ENCODE measurements at regions not wholly inside any gene's neighbourhood (a gene's known extent, or its start where the extent isn't known, plus 50 kb on each side); places are given as distances from the start of the nearest gene placed in this dataset.
"Not testable (repeated sequence)": the region's sequence is repeated elsewhere in the genome, so short reads cannot be mapped to it uniquely, and the experiment has no call there.

DNA sequence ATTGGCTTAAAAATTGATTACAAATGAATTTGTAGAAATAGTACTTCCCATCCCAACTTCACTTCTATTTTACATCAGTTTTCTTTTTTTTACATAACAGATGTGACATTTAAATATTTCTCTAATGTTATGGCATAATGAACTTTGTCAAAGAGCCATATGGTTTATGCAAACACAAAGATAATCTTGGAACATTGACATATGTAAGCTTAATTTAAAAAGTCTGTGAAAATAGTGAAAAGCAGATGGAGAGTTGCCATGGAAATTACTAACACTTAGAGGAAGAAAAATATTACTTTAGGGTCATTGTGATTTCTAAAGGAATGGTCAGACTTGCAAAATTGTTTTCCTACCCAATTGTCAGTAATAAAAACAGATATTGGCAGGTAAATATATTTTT lies 232.4 kb downstream of the AEBP2 start:
- no peak for DNase-seq

DNA sequence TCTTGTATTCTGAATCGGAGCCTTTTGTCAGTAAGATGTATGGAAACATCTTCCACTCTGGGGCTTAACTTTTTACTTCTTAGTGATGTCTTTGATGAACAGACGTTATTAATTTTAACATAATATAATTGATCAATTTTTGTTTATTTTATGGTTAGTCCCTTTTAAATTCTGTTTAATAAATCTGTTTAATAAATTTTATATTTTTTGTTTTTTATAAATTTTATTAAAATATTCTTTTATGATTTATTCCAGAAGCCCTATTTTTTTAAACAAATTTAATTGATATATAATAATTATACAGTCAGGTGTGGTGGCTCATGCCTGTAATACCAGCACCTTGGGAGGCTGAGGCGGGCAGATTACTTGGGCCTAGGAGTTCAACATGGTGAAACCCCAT lies 235.1 kb downstream of the AEBP2 start:
- DNase-seq: no peak

DNA sequence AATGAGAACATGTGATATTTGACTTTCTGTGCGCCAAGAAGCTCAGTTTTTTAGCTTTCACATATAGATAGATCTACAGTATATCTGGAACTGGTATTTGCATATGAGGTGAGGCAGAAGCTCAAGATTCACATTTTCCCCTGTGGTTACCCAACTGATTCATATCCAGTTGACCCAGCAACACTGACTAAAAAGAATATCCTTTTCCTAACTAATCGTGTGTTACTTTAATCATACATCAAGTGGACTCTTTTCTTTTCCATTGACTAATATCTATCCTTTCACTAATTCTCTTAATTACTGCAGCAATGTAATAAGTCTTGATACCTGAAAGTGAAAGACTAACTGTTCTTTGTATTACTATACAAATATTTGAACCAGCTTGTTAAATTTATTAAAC lies 236.1 kb downstream of the AEBP2 start:
- DNase-seq: no peak

DNA sequence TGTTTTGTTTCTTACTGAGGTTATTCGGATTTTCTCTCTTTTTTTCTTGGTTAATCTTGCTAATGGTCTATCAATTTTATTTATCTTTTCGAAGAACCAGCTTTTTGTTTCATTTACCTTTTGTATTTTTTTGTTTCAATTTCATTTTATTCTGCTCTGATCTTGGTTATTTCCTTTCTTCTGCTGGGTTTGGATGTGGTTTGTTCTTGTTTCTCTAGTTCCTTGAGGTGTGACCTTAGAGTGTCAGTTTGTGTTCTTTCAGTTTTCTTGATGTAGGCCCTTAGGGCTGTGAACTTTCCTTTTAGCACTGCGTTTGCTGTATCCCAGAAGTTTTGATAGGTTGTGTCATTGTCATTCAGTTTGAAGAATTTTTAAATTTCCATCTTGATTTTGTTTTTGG lies 239.2 kb downstream of the AEBP2 start:
- DNase-seq: not testable (repeated sequence)

DNA sequence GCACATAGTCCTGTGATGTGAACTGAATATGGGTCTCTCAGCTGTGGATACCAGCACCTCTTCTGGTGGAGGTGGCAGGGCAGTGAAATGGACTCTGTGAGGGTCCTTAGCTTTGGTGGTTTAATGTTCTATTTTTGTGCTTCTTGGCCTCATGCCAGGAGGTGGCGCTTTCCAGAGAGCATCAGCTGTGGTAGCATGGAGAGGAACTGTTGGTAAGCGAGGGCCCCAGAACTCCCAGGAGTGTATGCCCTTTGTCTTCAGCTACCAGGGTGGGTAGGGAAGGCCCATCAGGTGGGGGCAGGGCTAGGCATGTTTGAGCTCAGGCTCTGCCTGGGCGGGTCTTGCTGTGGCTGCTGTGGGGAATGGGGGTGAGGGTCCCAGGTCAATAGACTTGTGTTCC lies 241.7 kb downstream of the AEBP2 start:
- no peak for DNase-seq

DNA sequence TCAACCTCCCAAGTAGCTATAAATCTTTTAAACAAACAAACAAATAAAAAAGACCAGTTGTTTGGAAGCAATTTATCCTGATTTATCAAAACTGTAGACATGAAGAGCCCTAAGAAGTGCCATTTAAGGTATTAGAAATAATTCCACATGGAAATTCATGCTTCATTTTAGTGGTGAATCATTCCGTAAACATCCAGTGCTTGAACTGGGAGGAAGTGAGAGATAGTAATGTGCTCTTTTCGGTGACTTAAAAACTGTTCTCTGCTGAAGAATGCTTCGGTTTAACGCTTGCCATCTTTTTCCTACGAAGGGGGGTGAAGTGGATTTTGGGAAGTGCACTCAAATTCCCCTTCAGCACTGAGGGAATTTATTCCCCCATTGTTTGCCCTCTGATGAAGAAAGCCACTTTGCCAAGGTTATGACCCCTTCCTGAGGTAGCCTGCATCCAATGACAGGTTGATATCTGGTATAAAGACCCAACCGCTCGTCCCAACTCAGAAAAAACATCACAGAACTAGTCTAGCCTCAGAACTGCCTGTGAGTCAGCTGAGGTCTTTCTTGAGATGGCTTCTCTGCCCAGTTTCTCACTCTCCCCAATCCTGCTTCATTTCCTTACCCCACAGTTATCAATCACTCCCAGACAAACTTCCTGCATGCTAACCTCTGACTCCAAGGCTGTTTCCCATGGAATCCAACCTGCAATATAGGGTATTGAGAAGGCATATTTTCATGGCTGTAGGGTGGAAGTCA lies 244.1 kb downstream of the AEBP2 start:
- no peak for DNase-seq

DNA sequence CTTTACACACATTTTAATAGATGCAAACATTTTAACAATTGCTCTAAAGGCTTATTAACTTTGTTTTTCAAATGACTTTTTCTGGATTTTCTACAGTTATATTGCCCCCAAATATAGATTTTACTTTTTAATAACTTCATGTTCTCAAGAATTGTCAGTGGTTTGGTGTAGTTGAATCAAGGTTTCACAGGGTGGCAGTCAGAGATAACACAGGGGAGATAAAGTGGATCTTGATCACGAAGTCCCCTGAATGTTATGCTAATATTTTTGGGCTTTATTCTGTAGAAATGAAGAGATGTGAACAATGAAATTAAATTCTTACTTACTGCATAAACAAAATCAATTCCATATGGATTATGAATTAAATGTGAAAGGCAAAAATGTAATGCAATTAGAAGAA lies 248.1 kb downstream of the AEBP2 start:
- no peak for DNase-seq

DNA sequence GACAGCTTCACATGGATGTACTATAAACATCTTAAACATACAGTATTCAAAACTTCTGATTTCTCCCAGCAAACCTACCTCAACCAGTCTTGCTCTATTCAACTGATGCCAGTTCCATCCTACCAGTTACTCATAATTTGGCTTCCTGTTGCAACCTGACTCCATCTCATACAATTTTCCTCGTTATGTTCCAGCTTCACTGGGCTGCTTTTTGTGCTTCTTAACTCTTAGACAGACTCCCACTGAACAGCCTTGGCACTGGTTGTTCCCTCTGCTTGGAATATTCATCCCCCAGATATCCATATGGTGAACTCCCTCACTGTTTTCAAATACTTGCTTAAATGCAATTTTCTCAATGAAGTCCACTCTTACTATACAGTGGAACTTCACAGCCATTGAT lies 249.2 kb downstream of the AEBP2 start:
- DNase-seq: no peak

DNA sequence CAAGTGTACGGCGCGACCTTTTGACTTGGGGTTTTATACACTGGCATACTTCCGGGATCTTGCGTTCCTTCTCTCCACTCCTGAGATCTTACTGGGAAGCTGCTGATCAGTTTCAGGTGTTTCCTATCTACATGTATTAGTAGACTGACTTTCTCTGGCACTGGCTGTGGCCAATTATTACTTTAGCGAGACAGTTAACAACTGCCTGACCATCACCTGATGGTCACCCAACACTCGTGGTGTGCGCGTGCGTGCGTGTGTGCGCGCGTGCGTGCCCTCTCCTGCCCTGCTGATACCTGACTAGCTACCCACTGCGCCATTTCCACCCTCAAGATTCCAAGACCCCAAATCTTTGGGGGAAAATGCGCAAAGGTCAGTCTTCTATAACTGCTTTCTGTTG lies 249.9 kb downstream of the AEBP2 start:
- DNase-seq: no peak

DNA sequence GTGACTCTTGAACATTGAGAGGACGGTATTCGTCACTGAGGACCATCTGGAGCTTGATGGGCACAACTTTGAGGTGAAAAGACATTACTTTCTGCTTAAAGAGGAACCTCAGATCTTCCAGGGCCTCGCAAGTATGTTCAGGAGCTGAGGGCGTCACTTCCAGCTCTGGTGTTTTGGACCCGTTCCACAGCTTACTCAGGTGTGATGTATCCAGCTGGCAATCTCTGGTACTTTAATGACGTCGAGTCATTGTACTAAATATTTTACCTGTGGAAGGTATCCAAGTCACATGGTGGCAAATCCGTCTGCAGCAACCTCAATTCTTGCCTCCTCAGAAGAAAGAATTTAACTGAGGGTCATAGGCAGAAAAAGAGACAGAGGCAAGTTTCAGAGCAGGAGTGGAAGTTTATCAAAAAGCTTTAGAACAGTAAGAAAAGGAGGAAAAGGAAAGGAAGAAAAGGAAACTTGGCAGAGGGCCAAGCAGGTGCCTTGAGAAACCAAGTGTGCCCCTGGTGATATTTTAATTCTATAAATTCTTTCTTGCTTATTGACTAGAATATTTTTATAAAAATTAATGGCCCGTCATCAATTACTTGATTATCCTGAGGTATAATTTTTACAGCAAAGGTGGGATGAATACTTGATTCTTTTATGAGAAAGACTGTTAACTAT lies 250.6 kb downstream of the AEBP2 start:
- DNase-seq: no peak

DNA sequence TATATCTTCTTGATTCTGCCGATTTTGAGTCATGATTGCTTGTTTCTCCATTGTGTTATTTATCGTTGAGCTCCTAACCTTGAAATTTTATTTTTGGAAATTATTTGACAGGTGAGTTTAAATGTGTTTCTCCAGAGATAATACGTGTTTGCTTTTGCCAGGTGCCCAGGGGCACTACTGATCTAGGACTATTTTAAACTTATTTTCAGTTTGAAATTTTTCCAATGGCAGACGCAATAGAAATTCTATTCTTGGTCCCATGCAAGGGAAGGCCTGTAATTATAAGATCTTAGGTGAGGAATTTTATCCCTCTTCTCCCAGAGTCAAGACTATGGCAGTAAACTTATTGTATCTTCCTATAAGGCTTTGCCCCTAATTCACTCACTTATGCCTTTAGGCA lies 252.8 kb downstream of the AEBP2 start:
- no peak for DNase-seq

DNA sequence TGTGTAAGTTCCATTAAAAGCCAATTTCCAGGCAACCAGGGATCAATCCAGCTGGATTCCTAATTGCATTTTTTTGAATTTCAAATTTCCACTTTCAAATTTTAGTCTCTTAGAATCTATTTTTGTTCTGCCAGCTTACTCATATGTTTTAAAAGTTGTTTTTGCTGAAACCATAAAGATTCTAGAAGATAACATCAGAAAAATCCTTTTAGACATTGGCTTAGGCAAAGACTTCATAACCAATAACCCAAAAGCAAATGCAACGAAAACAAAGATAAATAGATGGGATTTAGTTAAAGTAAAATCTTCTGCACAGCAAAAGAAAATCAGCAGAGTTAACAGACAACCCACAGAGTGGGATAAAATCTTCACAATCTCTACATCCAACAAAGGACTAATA lies 253.3 kb downstream of the AEBP2 start:
- DNase-seq: no peak

DNA sequence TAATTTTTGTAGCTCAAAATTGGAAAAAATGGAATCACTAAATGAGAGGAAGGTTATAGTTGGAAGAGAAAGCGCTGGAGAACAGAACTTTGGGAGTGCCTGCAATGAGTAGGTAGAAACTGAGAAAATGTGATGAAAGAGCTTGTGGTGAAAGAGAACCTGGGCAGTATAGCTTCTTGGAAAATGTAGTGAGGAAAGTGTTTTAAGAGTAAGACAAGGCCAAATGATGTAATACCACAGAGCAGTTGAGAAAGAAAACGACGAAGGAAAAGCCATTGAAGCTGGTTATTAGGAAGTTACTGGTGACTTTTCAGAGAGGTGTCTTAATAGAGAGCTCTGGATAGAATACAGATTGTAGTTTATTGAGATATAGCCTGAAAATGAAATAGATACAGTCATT lies 255.3 kb downstream of the AEBP2 start:
- no peak for DNase-seq

DNA sequence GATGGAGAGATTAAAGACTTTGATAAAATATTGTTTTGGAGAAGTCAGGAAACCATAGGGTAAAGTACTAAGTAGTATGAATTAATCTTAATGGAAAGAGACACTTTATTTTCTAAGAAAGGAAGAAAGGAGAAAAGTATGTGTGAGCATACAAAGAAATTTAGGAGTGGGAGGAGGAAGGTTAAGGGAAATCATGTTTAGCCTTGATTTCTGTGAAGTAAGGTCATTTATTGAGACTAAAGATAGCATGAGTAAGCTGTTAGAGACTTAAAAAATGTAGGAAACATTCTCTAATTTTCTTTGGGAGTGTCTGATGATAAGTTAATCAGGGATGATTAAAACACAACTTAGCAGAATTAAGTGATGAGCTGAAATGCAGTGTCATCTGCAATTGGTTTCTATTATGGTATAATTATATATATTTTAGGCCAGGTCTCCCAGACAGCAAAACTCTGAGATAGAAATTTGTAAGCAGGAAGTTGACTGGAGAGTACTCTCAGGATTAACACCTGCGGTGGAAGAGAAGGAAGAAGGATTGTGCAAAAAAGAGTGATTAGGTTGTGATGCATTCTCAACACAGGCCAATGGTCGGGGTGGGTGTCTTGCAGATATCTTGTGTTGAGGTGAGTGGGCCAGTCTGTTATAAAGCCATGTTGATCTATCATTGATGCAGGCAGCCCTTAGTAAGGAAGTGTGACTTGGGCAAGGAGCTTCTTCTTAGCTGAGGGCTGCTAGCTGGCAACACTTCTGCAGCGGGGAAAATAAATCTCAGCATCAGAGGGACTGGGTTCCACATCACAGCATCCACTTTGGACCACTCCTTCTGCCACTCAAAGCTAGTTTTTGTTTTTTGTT lies 256.2 kb downstream of the AEBP2 start:
- no peak for DNase-seq

DNA sequence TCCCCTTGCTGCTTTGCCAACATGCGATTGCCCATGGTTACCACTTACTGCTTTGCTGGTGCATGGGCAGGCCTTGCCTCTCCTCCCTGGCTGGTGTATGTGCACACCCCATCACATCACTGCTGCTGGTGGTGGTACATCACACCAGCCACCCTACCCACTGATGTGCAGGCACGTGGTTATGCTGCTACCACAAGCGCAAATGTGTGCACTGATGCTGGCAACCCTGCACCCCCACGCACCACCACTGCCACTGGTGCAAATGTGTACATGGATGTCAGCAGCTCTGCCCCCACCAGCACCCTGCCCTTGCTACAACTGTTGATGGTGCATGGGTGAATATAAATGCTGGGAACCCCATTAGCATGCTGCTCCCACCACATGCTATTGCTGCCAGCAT lies 261.7 kb downstream of the AEBP2 start:
- DNase-seq: no peak

DNA sequence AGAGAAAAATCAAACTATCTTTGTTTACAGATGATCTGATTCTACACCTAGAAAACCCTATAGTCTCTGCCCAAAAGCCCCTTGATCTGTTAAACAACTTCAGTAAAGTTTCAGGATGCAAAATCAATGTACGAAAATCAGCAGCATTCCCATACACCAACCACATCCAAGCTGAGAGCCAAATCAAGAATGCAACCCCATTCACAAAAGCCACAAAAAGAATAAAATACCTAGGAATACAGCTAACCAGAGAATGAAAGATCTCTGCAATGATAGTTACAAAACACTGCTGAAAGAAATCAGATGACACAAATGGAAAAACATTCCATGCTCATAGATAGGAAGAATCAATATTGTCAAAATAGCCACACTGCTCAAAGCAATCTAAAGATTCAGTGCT lies 265.7 kb downstream of the AEBP2 start:
- DNase-seq: no peak

DNA sequence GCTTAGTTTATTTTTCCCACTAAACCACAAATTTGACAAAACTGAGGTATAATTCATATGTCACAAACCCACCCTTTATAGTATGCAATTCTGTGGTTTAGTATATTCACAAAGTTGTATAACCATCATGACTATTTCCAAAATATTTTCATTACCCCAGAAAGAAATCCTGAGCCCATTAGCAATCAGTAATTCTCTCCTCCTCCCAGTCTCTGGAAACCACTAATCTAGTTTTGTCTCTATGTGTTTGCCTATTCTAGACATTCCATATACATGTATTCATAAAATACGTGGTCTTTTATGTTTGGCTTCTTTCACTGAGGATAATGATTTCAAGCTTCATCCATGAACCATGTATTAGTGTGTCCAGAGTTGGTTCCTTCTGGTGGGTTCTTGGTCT lies 267.6 kb downstream of the AEBP2 start:
- no peak for DNase-seq

DNA sequence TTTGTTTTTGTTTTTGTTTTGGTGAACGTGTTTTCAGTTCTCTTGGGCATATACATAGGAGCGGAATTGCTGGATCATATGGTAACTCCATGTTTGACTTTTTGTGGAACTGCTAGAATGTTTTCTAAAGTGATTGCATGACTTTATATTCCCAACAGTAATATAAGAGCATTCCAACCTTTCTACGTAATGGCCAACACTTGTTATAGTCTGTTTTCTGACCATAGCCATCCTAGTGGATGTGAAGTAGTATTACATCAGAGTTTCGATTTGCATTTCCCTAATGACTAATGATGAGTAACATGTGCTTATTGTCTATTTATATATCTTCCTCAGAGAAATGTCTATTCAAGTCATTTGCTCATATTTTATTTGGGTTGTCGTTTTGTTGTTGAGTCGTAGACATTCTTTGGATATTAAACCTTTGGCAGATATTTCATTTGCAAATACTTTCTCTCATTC lies 268.7 kb downstream of the AEBP2 start:
- DNase-seq: no peak

DNA sequence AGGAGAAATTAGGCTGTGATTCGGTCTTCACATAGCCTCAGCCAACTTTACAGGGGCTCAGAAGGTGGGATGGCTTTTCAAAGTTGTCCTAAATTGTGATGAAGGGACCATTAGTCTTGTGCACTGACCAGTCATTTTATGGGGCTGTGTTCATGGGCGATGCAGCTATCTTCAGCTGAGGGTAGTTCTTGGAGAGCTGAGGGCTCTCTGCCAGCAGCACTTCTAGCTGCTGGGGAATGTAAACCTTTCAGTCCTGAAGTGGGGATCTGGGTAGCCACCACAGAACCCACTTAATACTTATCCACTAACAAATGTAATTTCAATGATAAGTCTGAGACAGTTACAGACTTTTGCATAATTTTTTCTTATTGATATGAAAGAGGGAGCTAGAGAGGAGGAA lies 270.6 kb downstream of the AEBP2 start:
- DNase-seq: no peak

DNA sequence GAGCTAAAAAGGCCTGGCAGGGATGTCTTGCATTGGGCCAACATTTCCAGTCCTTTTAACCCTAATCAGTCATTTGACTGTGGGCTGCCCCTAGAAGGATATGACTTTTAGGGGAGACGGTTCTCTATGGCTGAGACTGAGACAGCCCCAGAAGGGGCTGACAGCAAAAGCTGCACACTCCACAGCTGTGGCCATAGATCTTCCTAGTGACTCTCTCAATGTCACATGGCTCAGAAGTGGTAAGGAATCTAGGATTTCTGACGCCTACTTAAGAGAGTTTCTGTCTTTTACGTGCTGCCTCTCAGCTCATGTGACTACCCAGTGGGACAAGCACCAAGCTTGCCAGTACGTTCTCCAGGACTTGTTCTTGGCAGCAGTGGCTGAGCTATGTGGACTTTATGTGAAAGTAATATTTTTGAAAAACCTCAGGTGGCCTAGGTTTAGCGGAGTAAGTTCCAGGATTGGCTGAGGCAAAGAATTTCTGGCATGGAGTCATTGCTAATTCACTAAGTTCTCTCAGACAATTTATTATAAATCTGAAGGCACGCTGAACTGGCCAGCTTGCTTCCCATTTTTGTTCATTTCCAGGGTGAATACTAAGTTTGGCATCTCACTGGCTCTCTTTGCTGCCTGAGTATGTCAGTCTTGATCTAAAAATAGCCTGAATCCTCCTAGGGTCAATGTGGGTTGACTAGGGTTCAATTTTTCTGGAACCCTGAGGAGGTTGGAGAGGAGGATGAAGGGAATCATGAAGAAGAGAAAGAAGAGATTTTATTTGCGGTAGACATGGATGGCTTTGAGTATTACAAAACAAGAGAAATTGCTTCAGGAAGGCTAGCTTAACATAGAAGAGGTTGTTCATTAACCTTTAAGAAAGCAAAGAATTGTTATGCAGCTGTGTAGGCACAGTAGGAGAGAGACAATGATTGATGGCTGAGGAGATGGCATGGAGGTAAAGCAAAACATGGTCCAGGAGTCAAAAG lies 271.8 kb downstream of the AEBP2 start:
- no peak for DNase-seq

DNA sequence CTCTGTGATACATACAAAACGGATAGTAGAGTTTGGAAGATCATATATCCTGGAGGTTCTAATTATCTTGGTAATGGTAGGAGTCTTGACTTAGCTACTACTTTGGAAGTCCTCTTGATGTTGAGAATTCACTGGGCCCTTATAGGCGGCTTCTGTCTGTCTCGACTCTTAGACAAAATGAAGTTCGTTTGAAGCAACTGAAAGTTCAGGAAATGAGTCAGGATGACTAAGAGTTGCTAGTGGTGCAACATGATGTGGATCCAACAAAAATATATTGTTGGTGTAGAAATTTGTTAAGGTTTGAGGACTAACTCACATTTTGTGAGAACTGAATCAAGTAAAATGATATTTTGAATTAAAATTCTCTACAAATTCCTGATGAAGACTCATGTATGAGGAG lies 272.7 kb downstream of the AEBP2 start:
- DNase-seq: no peak

DNA sequence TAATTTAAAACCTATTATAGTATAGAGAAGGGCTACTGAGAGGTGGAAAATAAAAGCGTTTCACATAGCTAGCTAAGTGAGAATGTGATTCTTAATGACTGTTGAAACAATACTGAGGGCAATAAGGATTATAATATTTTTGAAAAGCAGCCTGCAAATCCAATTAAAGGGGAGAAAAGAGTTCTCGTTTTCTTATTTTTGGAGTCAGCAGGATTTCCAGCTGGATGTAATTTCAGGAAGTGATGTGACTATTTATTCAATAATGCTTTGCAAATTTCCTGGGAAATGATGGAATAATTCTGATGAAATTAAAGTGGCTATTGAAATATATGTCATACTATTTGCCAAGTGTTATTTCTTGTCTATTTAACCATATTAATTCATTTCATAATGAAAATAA lies 279.1 kb downstream of the AEBP2 start:
- DNase-seq: no peak

DNA sequence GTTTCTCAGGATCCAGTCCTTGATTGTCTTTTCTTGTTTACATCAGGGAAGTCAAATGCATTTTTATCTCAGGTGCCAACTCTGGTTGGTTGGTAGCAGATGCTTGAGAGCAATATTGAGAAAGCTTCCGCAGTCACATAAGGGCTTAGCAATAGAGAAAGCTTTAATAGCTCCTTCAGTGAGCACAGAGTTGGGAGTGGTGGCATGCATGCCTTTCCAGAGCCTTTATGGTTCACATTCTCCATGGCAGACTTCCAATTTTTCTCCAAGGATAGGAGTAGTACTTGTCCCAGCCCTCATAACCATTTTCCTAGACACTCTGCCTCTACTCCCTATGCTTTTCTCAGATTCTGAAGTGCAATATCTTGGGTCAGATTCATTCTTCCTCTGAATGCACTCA lies 280.4 kb downstream of the AEBP2 start:
- DNase-seq: no peak
